ENCODE measurements at regions not wholly inside any gene's neighbourhood (a gene's known extent, or its start where the extent isn't known, plus 50 kb on each side); places are given as distances from the start of the nearest gene placed in this dataset.
"Not testable (repeated sequence)": the region's sequence is repeated elsewhere in the genome, so short reads cannot be mapped to it uniquely, and the experiment has no call there.

DNA sequence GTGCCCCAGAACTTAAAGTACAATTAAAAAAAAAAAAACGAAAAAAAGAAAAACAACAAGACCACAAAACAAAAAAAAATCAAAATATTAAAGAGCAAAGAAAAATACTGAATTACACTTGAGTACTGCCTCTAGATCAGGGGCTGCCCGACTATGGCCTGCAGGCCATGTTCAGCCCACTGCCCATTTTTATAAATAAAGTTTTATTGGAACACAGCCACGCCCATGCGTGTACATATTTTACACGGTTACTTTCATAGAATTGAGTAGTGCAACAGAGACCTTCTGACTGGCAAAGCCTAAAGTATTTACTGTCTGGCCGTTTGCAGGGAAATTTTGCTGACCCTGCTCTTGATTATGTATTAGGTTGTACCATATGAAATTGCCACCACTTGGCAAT is 130.5 kb downstream of the ATXN3L start:
- intact Hi-C loops (cut with DNase I): no loop called here

DNA sequence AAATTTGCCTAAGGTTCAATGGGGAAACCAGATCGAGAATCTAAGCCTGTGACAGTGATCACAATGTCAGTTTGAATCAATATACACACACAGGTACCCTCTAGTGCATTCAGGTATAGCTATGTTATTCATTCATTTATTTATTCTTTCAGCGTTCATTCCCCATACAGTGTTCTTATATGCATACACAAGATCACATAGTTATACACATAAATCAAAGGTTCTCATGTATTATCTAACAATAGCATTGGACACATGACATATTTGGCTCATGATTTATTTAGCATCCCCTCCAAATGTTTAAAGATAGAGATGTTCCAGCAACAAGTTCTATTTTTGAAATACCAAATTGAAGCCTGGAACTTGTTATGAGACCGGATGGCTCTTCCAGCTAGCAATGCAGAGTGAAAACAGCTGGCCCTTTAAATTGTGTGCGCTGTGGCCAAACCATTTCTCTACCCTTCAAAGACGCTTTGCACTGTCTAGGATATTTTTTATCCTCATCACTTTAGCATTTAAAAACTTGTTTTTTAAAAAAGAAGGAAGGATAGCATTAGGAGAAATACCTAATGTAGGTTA is 131.0 kb downstream of the ATXN3L start:
- no peak overlapping the region for H3K4me3 ChIP-seq (ENCODE audit: low read length in 3 of 3)
- no peaks in the 10 kb centered on the region for H3K4me1 ChIP-seq (ENCODE audit: control insufficient read depth in 2 of 3, insufficient read depth in 2 of 3, low read depth in 1 of 3, low read length in 3 of 3)
- H3K9ac ChIP-seq (ENCODE audit: low read length in 3 of 3): no peak overlapping the region
- H3K9me3 ChIP-seq (ENCODE audit: control insufficient read depth in 2 of 3, insufficient read depth in 1 of 3, low read length in 3 of 3): no peaks in the 10 kb centered on the region
- FAIRE-seq: no peak
- H3K36me3 ChIP-seq (ENCODE audit: control insufficient read depth in 2 of 3, insufficient read depth in 3 of 3, low read length in 3 of 3): no peaks in the 10 kb centered on the region
- no peaks in the 10 kb centered on the region for H3K27me3 ChIP-seq (ENCODE audit: control insufficient read depth, insufficient read depth, low read length)
- TF ChIP-seq, protein P1, sequence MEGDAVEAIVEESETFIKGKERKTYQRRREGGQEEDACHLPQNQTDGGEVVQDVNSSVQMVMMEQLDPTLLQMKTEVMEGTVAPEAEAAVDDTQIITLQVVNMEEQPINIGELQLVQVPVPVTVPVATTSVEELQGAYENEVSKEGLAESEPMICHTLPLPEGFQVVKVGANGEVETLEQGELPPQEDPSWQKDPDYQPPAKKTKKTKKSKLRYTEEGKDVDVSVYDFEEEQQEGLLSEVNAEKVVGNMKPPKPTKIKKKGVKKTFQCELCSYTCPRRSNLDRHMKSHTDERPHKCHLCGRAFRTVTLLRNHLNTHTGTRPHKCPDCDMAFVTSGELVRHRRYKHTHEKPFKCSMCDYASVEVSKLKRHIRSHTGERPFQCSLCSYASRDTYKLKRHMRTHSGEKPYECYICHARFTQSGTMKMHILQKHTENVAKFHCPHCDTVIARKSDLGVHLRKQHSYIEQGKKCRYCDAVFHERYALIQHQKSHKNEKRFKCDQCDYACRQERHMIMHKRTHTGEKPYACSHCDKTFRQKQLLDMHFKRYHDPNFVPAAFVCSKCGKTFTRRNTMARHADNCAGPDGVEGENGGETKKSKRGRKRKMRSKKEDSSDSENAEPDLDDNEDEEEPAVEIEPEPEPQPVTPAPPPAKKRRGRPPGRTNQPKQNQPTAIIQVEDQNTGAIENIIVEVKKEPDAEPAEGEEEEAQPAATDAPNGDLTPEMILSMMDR (IDR thresholded peaks at IDR 0.05; ENCODE audit: borderline replicate concordance, extremely low read depth, insufficient read depth): no peak
- H3K27ac ChIP-seq (ENCODE audit: low read depth in 2 of 2, low read length in 2 of 2): no peak overlapping the region
- intact Hi-C loops (cut with DNase I): no loop called here
- peak in 1 of 5 donors; percentile 55 for DNase-seq

More for the DNA sequence above, 130.5 kb downstream of the ATXN3L start:
- no peaks in the 10 kb centered on the region for H3K9me3 ChIP-seq (ENCODE audit: control insufficient read depth in 2 of 3, insufficient read depth in 1 of 3, low read length in 3 of 3)
- TF ChIP-seq, protein P1 (IDR thresholded peaks at IDR 0.05; ENCODE audit: borderline replicate concordance, extremely low read depth, insufficient read depth): no peak
- no peak overlapping the region for H3K4me3 ChIP-seq (ENCODE audit: low read length in 3 of 3)
- no peaks in the 10 kb centered on the region for H3K36me3 ChIP-seq (ENCODE audit: control insufficient read depth in 2 of 3, insufficient read depth in 3 of 3, low read length in 3 of 3)
- H3K4me1 ChIP-seq (ENCODE audit: control insufficient read depth in 2 of 3, insufficient read depth in 2 of 3, low read depth in 1 of 3, low read length in 3 of 3): no peaks in the 10 kb centered on the region
- FAIRE-seq: no peak
- no peak overlapping the region for H3K27ac ChIP-seq (ENCODE audit: low read depth in 2 of 2, low read length in 2 of 2)
- DNase-seq: no peak
- no peaks in the 10 kb centered on the region for H3K27me3 ChIP-seq (ENCODE audit: control insufficient read depth, insufficient read depth, low read length)
- H3K9ac ChIP-seq (ENCODE audit: low read length in 3 of 3): no peak overlapping the region

DNA sequence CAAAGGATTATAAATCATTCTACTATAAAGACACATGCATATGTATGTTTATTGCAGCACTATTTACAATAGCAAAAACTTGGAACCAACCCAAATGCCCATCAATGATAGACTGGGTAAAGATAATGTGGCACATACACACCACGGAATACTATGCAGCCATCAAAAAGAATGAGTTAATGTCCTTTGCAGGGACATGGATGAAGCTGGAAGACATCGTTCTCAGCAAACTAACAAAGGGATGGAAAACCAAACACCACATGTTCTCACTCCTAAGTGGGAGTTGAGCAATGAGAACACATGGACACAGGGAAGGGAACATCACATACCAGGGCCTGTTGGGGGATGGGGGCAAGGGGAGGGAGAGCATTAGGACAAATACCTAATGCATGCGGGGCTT is 133.2 kb downstream of the ATXN3L start:
- H3K4me1 ChIP-seq (ENCODE audit: control insufficient read depth in 2 of 3, insufficient read depth in 2 of 3, low read depth in 1 of 3, low read length in 3 of 3); H3K36me3 ChIP-seq (ENCODE audit: control insufficient read depth in 2 of 3, insufficient read depth in 3 of 3, low read length in 3 of 3); H3K4me3 ChIP-seq (ENCODE audit: low read length in 3 of 3); DNase-seq; intact Hi-C loops (cut with DNase I); H3K9ac ChIP-seq (ENCODE audit: low read length in 3 of 3); H3K9me3 ChIP-seq (ENCODE audit: control insufficient read depth in 2 of 3, insufficient read depth in 1 of 3, low read length in 3 of 3); H3K27me3 ChIP-seq (ENCODE audit: control insufficient read depth, insufficient read depth, low read length); FAIRE-seq; H3K27ac ChIP-seq (ENCODE audit: low read depth in 2 of 2, low read length in 2 of 2): not testable (repeated sequence)

DNA sequence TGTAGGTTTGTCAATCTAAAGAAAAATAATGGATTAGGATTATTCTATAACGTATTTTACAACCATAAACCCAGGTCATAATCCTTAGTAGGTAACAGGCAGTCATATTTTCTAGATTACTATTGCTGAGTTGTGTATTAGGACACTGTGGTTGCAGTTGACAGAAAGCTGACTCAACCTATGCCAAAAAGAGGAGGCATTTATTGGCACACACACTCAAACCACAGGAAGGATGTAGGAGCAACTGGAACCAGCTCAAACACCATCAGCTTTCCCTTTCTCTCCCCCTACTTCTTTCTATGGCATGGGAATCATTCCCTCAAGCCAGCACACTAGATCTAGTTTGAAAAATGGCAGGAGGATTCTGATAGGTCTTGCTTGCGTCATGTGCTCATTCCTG is 136.4 kb upstream of the FAM9C start:
- TF ChIP-seq, protein P1 (IDR thresholded peaks at IDR 0.05; ENCODE audit: borderline replicate concordance, extremely low read depth, insufficient read depth): no peak
- no peaks in the 10 kb centered on the region for H3K9me3 ChIP-seq (ENCODE audit: control insufficient read depth in 2 of 3, insufficient read depth in 1 of 3, low read length in 3 of 3)
- H3K27ac ChIP-seq (ENCODE audit: low read depth in 2 of 2, low read length in 2 of 2): no peak overlapping the region
- no peak for DNase-seq
- H3K9ac ChIP-seq (ENCODE audit: low read length in 3 of 3): no peak overlapping the region
- no peaks in the 10 kb centered on the region for H3K36me3 ChIP-seq (ENCODE audit: control insufficient read depth in 2 of 3, insufficient read depth in 3 of 3, low read length in 3 of 3)
- no peak for FAIRE-seq
- intact Hi-C loops (cut with DNase I): no loop called here
- H3K4me1 ChIP-seq (ENCODE audit: control insufficient read depth in 2 of 3, insufficient read depth in 2 of 3, low read depth in 1 of 3, low read length in 3 of 3): no peaks in the 10 kb centered on the region
- no peaks in the 10 kb centered on the region for H3K27me3 ChIP-seq (ENCODE audit: control insufficient read depth, insufficient read depth, low read length)
- no peak overlapping the region for H3K4me3 ChIP-seq (ENCODE audit: low read length in 3 of 3)
